Astrocyte (in vitro differentiated cells and primary cell): ENCODE measurements at regions not wholly inside any gene's neighbourhood (a gene's known extent, or its start where the extent isn't known, plus 50 kb on each side); places are given as distances from the start of the nearest gene placed in this dataset.

Experiments
- DNase-seq: peaks from one replicate; pipeline ENCODE4 v3.0.0-alpha.2; 2010; ENCODE audit warnings: low read depth
- FAIRE-seq: peaks from 2 replicates; lab custom pipeline; 2011; peaks lifted over from hg19 to GRCh38; lab: Jason Lieb, UNC
- H2AFZ ChIP-seq: 2 replicates; pipeline ENCODE4 v1.6.0; 2012; ENCODE audit warnings: low read depth, low read length, inconsistent platforms
- H3K27ac ChIP-seq: 2 replicates; pipeline ENCODE4 v1.5.1; 2011; ENCODE audit warnings: low read depth, low read length, inconsistent platforms
- H3K27me3 ChIP-seq: 2 replicates; pipeline ENCODE4 v1.6.0; 2011; ENCODE audit warnings: low read length, inconsistent platforms; ENCODE audit not compliant: insufficient read depth
- H3K36me3 ChIP-seq: 2 replicates; pipeline ENCODE4 v1.5.1; 2011; ENCODE audit warnings: low read length, inconsistent platforms; ENCODE audit not compliant: insufficient read depth
- H3K4me1 ChIP-seq: 2 replicates; pipeline ENCODE4 v1.5.1; 2011; ENCODE audit warnings: low read length, inconsistent platforms; ENCODE audit not compliant: insufficient read depth
- H3K4me2 ChIP-seq: 2 replicates; pipeline ENCODE4 v1.6.0; 2012; ENCODE audit warnings: low read length, inconsistent platforms
- H3K4me3 ChIP-seq: 2 replicates; pipeline ENCODE4 v1.5.1; 2011; ENCODE audit warnings: low read depth, mild to moderate bottlenecking, low read length, inconsistent platforms; ENCODE audit not compliant: insufficient read depth
- H3K79me2 ChIP-seq: 2 replicates; pipeline ENCODE4 v1.6.0; 2012; ENCODE audit warnings: mild to moderate bottlenecking, low read length, inconsistent platforms; ENCODE audit not compliant: insufficient read depth
- H3K9ac ChIP-seq: 2 replicates; pipeline ENCODE4 v1.6.0; 2012; ENCODE audit warnings: mild to moderate bottlenecking, low read length, inconsistent platforms
- H3K9me3 ChIP-seq: 2 replicates; pipeline ENCODE4 v1.5.1; 2012; ENCODE audit warnings: low read depth, mild to moderate bottlenecking, low read length, inconsistent platforms; ENCODE audit not compliant: insufficient read depth
- H4K20me1 ChIP-seq: 2 replicates; pipeline ENCODE4 v1.6.0; 2012; ENCODE audit warnings: low read length, inconsistent platforms; ENCODE audit not compliant: insufficient read depth
- H3K27ac Mint-ChIP-seq: one replicate; pipeline ENCODE4 v1.8.0; 2021; ENCODE audit warnings: mild to moderate bottlenecking, mixed read lengths; ENCODE audit not compliant: unreplicated experiment
- H3K27me3 Mint-ChIP-seq: one replicate; pipeline ENCODE4 v1.8.0; 2021; ENCODE audit warnings: low read depth, mixed read lengths; ENCODE audit not compliant: unreplicated experiment
- H3K36me3 Mint-ChIP-seq: one replicate; pipeline ENCODE4 v1.8.0; 2021; ENCODE audit warnings: low read depth, mixed read lengths; ENCODE audit not compliant: unreplicated experiment
- H3K4me1 Mint-ChIP-seq: one replicate; pipeline ENCODE4 v1.8.0; 2021; ENCODE audit warnings: low read depth, mixed read lengths; ENCODE audit not compliant: unreplicated experiment
- H3K4me3 Mint-ChIP-seq: one replicate; pipeline ENCODE4 v1.8.0; 2021; ENCODE audit warnings: mild to moderate bottlenecking, moderate library complexity, mixed read lengths; ENCODE audit not compliant: unreplicated experiment
- H3K9me3 Mint-ChIP-seq: one replicate; pipeline ENCODE4 v1.8.0; 2021; ENCODE audit warnings: mild to moderate bottlenecking, mixed read lengths; ENCODE audit not compliant: unreplicated experiment
- EZH2 ChIP-seq: IDR thresholded peaks from 2 replicates; pipeline ENCODE4 v1.6.1; 2012; ENCODE audit warnings: mild to moderate bottlenecking, low read length, inconsistent platforms; ENCODE audit not compliant: insufficient read depth
- TF ChIP-seq, protein P1 (sequence below): IDR thresholded peaks from 2 replicates; pipeline ENCODE4 v1.5.1; 2011; ENCODE audit warnings: low read depth, mild to moderate bottlenecking, inconsistent platforms, low read length, moderate library complexity; ENCODE audit not compliant: insufficient read depth

DNA sequence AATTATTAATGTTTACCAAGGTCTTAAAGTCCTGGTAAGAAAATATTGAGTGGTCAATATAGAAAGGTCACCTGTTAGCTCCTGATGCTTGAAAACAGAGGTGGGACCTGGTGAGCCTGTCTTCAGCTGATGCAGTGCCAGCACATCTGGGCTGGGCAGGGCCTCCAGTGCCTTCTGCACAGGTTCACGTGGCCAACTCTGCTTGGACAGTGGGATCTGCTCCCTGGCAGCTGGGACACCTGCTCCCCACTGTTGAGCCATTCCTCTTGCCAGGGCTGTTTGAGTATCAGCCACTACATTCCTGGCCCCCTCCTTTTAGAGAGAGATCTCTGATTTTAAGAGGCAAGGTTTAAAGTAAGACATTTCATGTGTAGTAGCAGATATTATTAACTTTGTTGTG, 135.0 kb downstream of the TM9SF2 start:
- Histone ChIP-seq H3K27ac (no peak overlapping the region), H3K4me2 (no peak overlapping the region), H2AFZ (no peak overlapping the region), H3K79me2 (no peaks in the 10 kb centered on the region), H3K4me3 (no peak overlapping the region), H4K20me1 (no peaks in the 10 kb centered on the region), H3K36me3 (no peaks in the 10 kb centered on the region), H3K4me1 (no peaks in the 10 kb centered on the region), H3K27me3 (peaks cover 3% of the 10 kb centered on the region), H3K9ac (no peak overlapping the region), H3K9me3 (no peaks in the 10 kb centered on the region)
- Mint-ChIP-seq H3K9me3 (peaks cover 4% of the 10 kb centered on the region), H3K4me1 (peaks cover 4% of the 10 kb centered on the region), H3K4me3 (no peak overlapping the region), H3K27ac (no peak overlapping the region), H3K27me3 (no peaks in the 10 kb centered on the region), H3K36me3 (no peaks in the 10 kb centered on the region)
- DNase-seq (no peak), FAIRE-seq (no peak)
- TF ChIP-seq, protein P1, sequence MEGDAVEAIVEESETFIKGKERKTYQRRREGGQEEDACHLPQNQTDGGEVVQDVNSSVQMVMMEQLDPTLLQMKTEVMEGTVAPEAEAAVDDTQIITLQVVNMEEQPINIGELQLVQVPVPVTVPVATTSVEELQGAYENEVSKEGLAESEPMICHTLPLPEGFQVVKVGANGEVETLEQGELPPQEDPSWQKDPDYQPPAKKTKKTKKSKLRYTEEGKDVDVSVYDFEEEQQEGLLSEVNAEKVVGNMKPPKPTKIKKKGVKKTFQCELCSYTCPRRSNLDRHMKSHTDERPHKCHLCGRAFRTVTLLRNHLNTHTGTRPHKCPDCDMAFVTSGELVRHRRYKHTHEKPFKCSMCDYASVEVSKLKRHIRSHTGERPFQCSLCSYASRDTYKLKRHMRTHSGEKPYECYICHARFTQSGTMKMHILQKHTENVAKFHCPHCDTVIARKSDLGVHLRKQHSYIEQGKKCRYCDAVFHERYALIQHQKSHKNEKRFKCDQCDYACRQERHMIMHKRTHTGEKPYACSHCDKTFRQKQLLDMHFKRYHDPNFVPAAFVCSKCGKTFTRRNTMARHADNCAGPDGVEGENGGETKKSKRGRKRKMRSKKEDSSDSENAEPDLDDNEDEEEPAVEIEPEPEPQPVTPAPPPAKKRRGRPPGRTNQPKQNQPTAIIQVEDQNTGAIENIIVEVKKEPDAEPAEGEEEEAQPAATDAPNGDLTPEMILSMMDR = no peak
- no peak for TF ChIP-seq EZH2

DNA sequence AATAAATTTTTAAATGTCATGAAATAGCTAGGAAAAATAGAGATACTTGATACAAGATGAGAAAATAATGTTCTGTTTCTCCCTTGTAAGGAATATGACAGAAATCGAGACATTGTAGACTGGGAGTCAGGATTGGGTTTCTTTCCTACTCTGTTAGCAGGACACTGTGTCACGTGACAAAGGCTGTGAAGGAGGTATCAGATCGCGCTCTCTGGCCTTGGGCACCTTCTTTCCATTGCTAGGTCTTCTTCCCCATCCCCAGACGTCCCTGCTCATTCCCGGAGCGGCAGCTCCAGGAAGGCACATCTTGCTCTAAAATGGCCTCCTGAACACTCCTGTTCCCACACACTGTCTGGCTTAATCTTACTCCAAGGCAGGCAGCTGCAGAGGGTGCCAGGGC, 133.4 kb downstream of the TM9SF2 start:
- H3K4me1 Mint-ChIP-seq = no peaks in the 10 kb centered on the region
- no peak overlapping the region for H2AFZ ChIP-seq
- no peak for TF ChIP-seq EZH2
- TF ChIP-seq, protein P1 = no peak
- no peak overlapping the region for H3K4me2 ChIP-seq
- H3K36me3 ChIP-seq = no peaks in the 10 kb centered on the region
- H3K4me3 ChIP-seq = no peak overlapping the region
- H3K9me3 ChIP-seq = no peaks in the 10 kb centered on the region
- no peak overlapping the region for H3K4me3 Mint-ChIP-seq
- H3K27ac Mint-ChIP-seq = no peak overlapping the region
- peaks cover 4% of the 10 kb centered on the region for H3K9me3 Mint-ChIP-seq
- H3K4me1 ChIP-seq = no peaks in the 10 kb centered on the region
- H3K36me3 Mint-ChIP-seq = no peaks in the 10 kb centered on the region
- no peaks in the 10 kb centered on the region for H4K20me1 ChIP-seq
- no peaks in the 10 kb centered on the region for H3K79me2 ChIP-seq
- no peak for DNase-seq
- H3K27me3 ChIP-seq = peaks cover 3% of the 10 kb centered on the region
- no peak overlapping the region for H3K27ac ChIP-seq
- FAIRE-seq = no peak
- H3K27me3 Mint-ChIP-seq = no peaks in the 10 kb centered on the region
- H3K9ac ChIP-seq = no peak overlapping the region

DNA sequence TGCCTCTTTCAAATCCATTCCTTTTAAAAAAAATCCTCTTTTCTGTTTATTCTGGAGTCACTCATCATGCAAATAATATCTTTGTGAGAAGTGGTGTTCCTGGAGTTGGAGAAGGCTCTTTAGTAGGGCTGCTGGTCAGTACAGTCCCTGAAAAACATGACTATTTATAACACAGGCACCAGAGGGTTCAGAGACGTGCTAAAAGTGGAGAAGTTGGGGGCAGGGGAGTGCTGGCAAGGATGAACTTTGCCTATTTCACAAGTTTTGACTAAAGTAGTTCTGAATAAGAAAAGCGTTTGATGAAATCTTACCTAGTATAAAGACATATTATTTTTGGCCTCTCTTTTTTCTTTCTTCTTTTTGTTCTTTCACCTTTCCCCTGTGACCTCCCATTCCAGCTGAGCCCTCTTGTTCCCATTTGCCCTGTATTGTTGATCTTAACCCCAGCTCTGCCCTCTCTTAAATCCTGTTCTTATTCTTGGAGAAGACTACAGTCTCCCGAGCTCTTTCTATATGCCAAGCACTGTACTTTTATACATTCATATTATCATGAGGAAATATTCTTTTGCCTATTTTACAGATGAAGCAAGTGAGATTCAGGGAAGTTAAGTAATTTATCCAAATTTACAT, 129.1 kb downstream of the TM9SF2 start:
- H3K9me3 Mint-ChIP-seq = peaks cover 4% of the 10 kb centered on the region
- H3K36me3 Mint-ChIP-seq = no peaks in the 10 kb centered on the region
- Histone ChIP-seq H3K4me3 (no peak overlapping the region), H3K9ac (no peak overlapping the region), H2AFZ (no peak overlapping the region), H3K4me1 (no peaks in the 10 kb centered on the region), H3K27me3 (peaks cover under 1% of the 10 kb centered on the region), H3K36me3 (no peaks in the 10 kb centered on the region), H3K79me2 (no peaks in the 10 kb centered on the region), H3K9me3 (no peaks in the 10 kb centered on the region), H3K27ac (no peak overlapping the region), H3K4me2 (no peak overlapping the region), H4K20me1 (no peaks in the 10 kb centered on the region)
- H3K4me3 Mint-ChIP-seq = no peak overlapping the region
- H3K27me3 Mint-ChIP-seq = no peaks in the 10 kb centered on the region
- FAIRE-seq (no peak), DNase-seq (no peak)
- H3K4me1 Mint-ChIP-seq = peaks cover 15% of the 10 kb centered on the region
- H3K27ac Mint-ChIP-seq = no peak overlapping the region
- TF ChIP-seq, protein P1 = no peak
- TF ChIP-seq EZH2 = no peak
